K562 (cell line): ENCODE measurements at regions not wholly inside any gene's neighbourhood (a gene's known extent, or its start where the extent isn't known, plus 50 kb on each side); places are given as distances from the start of the nearest gene placed in this dataset.

Source experiments
- ATAC-seq: fragments of 200-7000 bp; cut with Tn5 transposase; 3 replicates; pipeline ENCODE4 v1.9.1; 2020; ENCODE audit warnings: moderate library complexity
- BruUV-seq: library from RNA; stranded (reverse); fragments of 400-500 nt; replicated peaks from 2 replicates; lab custom pipeline; 2021; lab: Mats Ljungman, UMichigan
- CTCF ChIA-PET: fragments of 300-600 bp; formaldehyde crosslinking; extraction: SDS; loops from one replicate; lab custom pipeline; 2021; ENCODE audit warnings: low intra/inter-chr PET ratio; lab: Yijun Ruan, JAX
- POLR2A ChIA-PET: fragments of 300-600, 350-650 bp; sonication (Branson Sonifier 250); formaldehyde crosslinking; extraction: SDS; loops from one replicate; lab custom pipeline; 2021; ENCODE audit warnings: antibody characterized with exemption, inconsistent platforms; lab: Yijun Ruan, JAX
- DNase-seq, 4 experiments: peaks; one replicate each; pipeline versions ENCODE4 v3.0.0 to v3.0.0-alpha.2; 2011 to 2018; ENCODE audit warnings: low spot score in 3 of 4, mixed read lengths in 3 of 4; ENCODE audit errors: extremely low read depth in 1 of 4
- FAIRE-seq: peaks from 2 replicates; lab custom pipeline; 2011; peaks lifted over from hg19 to GRCh38; lab: Jason Lieb, UNC
- H2AFZ ChIP-seq: 2 replicates; pipeline ENCODE4 v1.6.0; 2011; ENCODE audit warnings: low read depth, low read length, control low read depth, inconsistent platforms
- H3K27ac ChIP-seq: fragments of 200-600 bp; 3 replicates; pipeline ENCODE4 v1.8.0; 2011; ENCODE audit warnings: low read depth, mild to moderate bottlenecking, control low read depth, inconsistent platforms, low read length, moderate library complexity, mixed read lengths; ENCODE audit errors: extremely low read depth
- H3K27me3 ChIP-seq, 2 experiments: fragments of 300-600 bp in 1 of 2; 2 replicates in 1 of 2; 3 replicates in 1 of 2; pipeline versions ENCODE4 v1.6.0 to v1.8.0; 2011; ENCODE audit warnings: inconsistent platforms in 2 of 2, low read length in 2 of 2, mild to moderate bottlenecking in 1 of 2, mixed read lengths in 1 of 2, moderate library complexity in 1 of 2; ENCODE audit not compliant: control insufficient read depth in 2 of 2, insufficient read depth in 2 of 2
- H3K36me3 ChIP-seq: fragments of 300-600 bp; 3 replicates; pipeline ENCODE4 v1.8.0; 2011; ENCODE audit warnings: mild to moderate bottlenecking, low read length, inconsistent platforms; ENCODE audit not compliant: control insufficient read depth, insufficient read depth
- H3K4me1 ChIP-seq, 2 experiments: fragments of 200-600 bp in 1 of 2; replicated peaks in 1 of 2; 2 replicates in 1 of 2; 3 replicates in 1 of 2; pipeline versions ENCODE4 v1.5.1 to v1.8.0; 2011; ENCODE audit warnings: inconsistent platforms in 2 of 2, low read length in 2 of 2, mild to moderate bottlenecking in 1 of 2, mixed read lengths in 1 of 2, moderate library complexity in 1 of 2; ENCODE audit not compliant: control insufficient read depth in 2 of 2, insufficient read depth in 2 of 2
- H3K4me2 ChIP-seq: 2 replicates; pipeline ENCODE4 v1.6.1; 2011; ENCODE audit warnings: low read length, control low read depth, inconsistent platforms, mixed read lengths; ENCODE audit not compliant: insufficient read depth
- H3K4me3 ChIP-seq: fragments of 200-600 bp; sonication (generic), shearing (Covaris generic); 2 replicates; pipeline ENCODE4 v1.5.1; 2016; ENCODE audit warnings: control low read depth, inconsistent platforms
- H3K79me2 ChIP-seq: fragments of 200-600 bp; 3 replicates; pipeline ENCODE4 v1.8.0; 2011; ENCODE audit warnings: low read length, inconsistent platforms; ENCODE audit not compliant: control insufficient read depth, insufficient read depth
- H3K9ac ChIP-seq, 2 experiments: 2 replicates each; pipeline versions ENCODE4 v1.6.0 to v1.6.1; 2011; ENCODE audit warnings: low read depth in 2 of 2, low read length in 2 of 2, control low read depth in 1 of 2, inconsistent platforms in 1 of 2, mild to moderate bottlenecking in 1 of 2, mixed read lengths in 1 of 2; ENCODE audit not compliant: insufficient read depth in 1 of 2
- H3K9me1 ChIP-seq: one replicate; pipeline ENCODE4 v1.6.0; 2011; ENCODE audit warnings: inconsistent platforms, mild to moderate bottlenecking, low read length, moderate library complexity; ENCODE audit not compliant: control insufficient read depth, insufficient read depth
- H3K9me3 ChIP-seq: replicated peaks from 2 replicates; pipeline ENCODE4 v1.5.1; 2011; ENCODE audit warnings: low read depth, low read length, inconsistent platforms; ENCODE audit not compliant: control insufficient read depth, insufficient read depth
- H4K20me1 ChIP-seq: replicated peaks from 2 replicates; pipeline ENCODE4 v1.6.1; 2011; ENCODE audit warnings: low read length, inconsistent platforms, mixed read lengths; ENCODE audit not compliant: control insufficient read depth, insufficient read depth
- MAZ ChIP-seq, 2 experiments: fragments of 450-650 bp in 1 of 2; sonication (generic) in 1 of 2; formaldehyde crosslinking; IDR thresholded peaks in 1 of 2; conservative IDR thresholded peaks in 1 of 2; 2 replicates each; pipeline versions ENCODE4 v1.4.0 to v1.5.0; 2020; ENCODE audit warnings: mild to moderate bottlenecking in 1 of 2, missing genetic modification reagents in 1 of 2
- in situ Hi-C: fragments of 300-500 bp; cut with MboI; formaldehyde crosslinking; loops from 4 replicates; pipeline ENCODE4 v1.15.0; 2018; ENCODE audit warnings: inconsistent platforms, mixed read lengths
- intact Hi-C: fragments of 100-400 bp; cut with micrococcal nuclease; formaldehyde crosslinking; loops from 2 replicates; pipeline ENCODE4 v1.14.2; 2022
- TF ChIP-seq, protein P1 (sequence below): fragments of 450-650 bp; IDR thresholded peaks from 2 replicates; pipeline ENCODE4 v1.6.1; 2018; ENCODE audit not compliant: partially characterized antibody

DNA sequence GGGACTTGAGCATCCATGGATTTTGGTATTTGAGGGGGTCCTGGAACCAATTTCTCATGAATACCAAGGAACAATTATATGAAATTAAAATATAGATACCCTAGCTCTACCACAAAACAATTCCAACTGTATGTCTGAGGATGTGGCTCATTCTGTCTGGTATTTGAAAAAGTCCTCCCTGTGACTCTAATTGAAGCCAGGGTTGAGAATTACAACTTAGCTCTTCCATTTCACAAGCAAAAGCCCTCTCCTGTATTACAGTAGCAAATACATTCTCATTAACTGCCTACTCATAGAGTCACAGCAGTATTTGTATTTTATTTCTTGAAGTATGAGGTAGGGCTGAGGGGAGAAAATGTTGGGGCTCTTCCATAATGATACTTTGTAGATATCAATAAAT lies 187.8 kb upstream of the OLFM3 start:
- in situ Hi-C loops (no loop called here), intact Hi-C loops (no loop called here)
- ChIA-PET CTCF (no interaction called here), POLR2A (no interaction called here)
- BruUV-seq = no TSS peak
- Histone ChIP-seq H3K4me1 (no peaks in the 10 kb centered on the region), H2AFZ (no peak overlapping the region), H4K20me1 (no peaks in the 10 kb centered on the region), H3K9me1 (no peaks in the 10 kb centered on the region), H3K79me2 (no peaks in the 10 kb centered on the region), H3K4me3 (no peak overlapping the region), H3K9ac (no peak overlapping the region), H3K9me3 (no peaks in the 10 kb centered on the region), H3K27ac (no peak overlapping the region), H3K36me3 (no peaks in the 10 kb centered on the region), H3K4me2 (no peak overlapping the region), H3K27me3 (no peaks in the 10 kb centered on the region)
- TF ChIP-seq MAZ (CRISPR knock-in tag; conservative IDR thresholded peaks at IDR 0.05 in 1 of 2, IDR thresholded peaks at IDR 0.05 in 1 of 2) = no peak
- TF ChIP-seq, protein P1, sequence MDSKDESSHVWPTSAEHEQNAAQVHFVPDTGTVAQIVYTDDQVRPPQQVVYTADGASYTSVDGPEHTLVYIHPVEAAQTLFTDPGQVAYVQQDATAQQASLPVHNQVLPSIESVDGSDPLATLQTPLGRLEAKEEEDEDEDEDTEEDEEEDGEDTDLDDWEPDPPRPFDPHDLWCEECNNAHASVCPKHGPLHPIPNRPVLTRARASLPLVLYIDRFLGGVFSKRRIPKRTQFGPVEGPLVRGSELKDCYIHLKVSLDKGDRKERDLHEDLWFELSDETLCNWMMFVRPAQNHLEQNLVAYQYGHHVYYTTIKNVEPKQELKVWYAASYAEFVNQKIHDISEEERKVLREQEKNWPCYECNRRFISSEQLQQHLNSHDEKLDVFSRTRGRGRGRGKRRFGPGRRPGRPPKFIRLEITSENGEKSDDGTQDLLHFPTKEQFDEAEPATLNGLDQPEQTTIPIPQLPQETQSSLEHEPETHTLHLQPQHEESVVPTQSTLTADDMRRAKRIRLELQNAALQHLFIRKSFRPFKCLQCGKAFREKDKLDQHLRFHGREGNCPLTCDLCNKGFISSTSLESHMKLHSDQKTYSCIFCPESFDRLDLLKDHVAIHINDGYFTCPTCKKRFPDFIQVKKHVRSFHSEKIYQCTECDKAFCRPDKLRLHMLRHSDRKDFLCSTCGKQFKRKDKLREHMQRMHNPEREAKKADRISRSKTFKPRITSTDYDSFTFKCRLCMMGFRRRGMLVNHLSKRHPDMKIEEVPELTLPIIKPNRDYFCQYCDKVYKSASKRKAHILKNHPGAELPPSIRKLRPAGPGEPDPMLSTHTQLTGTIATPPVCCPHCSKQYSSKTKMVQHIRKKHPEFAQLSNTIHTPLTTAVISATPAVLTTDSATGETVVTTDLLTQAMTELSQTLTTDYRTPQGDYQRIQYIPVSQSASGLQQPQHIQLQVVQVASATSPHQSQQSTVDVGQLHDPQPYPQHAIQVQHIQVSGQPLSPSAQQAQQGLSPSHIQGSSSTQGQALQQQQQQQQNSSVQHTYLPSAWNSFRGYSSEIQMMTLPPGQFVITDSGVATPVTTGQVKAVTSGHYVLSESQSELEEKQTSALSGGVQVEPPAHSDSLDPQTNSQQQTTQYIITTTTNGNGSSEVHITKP = no peak
- no peak for FAIRE-seq
- ATAC-seq = no peak
- no peak for DNase-seq
